Small intestine (tissue), 7 donors: ENCODE measurements at regions not wholly inside any gene's neighbourhood (a gene's known extent, or its start where the extent isn't known, plus 50 kb on each side); places are given as distances from the start of the nearest gene placed in this dataset.

Experiments used
- DNase-seq, 2 donors: peaks; one replicate each; pipeline versions ENCODE4 v3.0.0 to v3.0.0-alpha.2; 2013
- FAIRE-seq: peaks from 2 replicates; lab custom pipeline; 2012; peaks lifted over from hg19 to GRCh38; lab: Jason Lieb, UNC
- H3K27ac ChIP-seq, 3 donors: one replicate each; pipeline ENCODE4 v1.5.1; 2013; ENCODE audit warnings: low read length in 2 of 3, mild to moderate bottlenecking in 2 of 3, control low read depth in 1 of 3, inconsistent platforms in 1 of 3, low read depth in 1 of 3, moderate library complexity in 1 of 3
- H3K27me3 ChIP-seq, 3 donors: one replicate each; pipeline ENCODE4 v1.6.1; 2013; ENCODE audit warnings: low read length in 3 of 3, inconsistent platforms in 1 of 3; ENCODE audit not compliant: control insufficient read depth in 3 of 3, insufficient read depth in 3 of 3
- H3K36me3 ChIP-seq, 3 donors: one replicate each; pipeline ENCODE4 v1.6.1; 2013; ENCODE audit warnings: low read length in 3 of 3, inconsistent platforms in 1 of 3, low read depth in 1 of 3, mild to moderate bottlenecking in 1 of 3, moderate library complexity in 1 of 3; ENCODE audit not compliant: control insufficient read depth in 3 of 3, insufficient read depth in 2 of 3
- H3K4me1 ChIP-seq, 3 donors: one replicate each; pipeline ENCODE4 v1.6.1; 2013; ENCODE audit warnings: low read length in 2 of 3, inconsistent platforms in 1 of 3, low read depth in 1 of 3, mild to moderate bottlenecking in 1 of 3, moderate library complexity in 1 of 3; ENCODE audit not compliant: control insufficient read depth in 3 of 3, insufficient read depth in 2 of 3
- H3K4me3 ChIP-seq, 3 donors: one replicate each; pipeline ENCODE4 v1.5.1; 2013; ENCODE audit warnings: low read length in 3 of 3, control low read depth in 1 of 3, inconsistent platforms in 1 of 3, low read depth in 1 of 3, mild to moderate bottlenecking in 1 of 3, moderate library complexity in 1 of 3
- H3K9me3 ChIP-seq, 2 donors: one replicate each; pipeline ENCODE4 v1.6.1; 2013; ENCODE audit warnings: low read depth in 1 of 2, low read length in 1 of 2; ENCODE audit not compliant: control insufficient read depth in 2 of 2, insufficient read depth in 1 of 2
- WGBS, 3 donors: extraction: QIAGEN DNeasy Blood & Tissue Kit; methylation state at CpG; one replicate each; pipeline ENCODE4 v1.1.7; 2013; 5-methylcytosine and 5-hydroxymethylcytosine counted together
- donor health status: healthy with polysubstance abuse.
- donor health status: control.
- donor health status: control.
- donor health status: Bipolar disorder and iron deficiency.
- donor health status: healthy.

GRCh38 chr6:145318952-145319351 is 416.4 kb downstream of the EPM2A start:
- Histone ChIP-seq H3K27ac (no peak overlapping the region), H3K36me3 (no peaks in the 10 kb centered on the region), H3K4me3 (no peak overlapping the region), H3K9me3 (no peaks in the 10 kb centered on the region), H3K27me3 (no peaks in the 10 kb centered on the region), H3K4me1 (no peaks in the 10 kb centered on the region)
- FAIRE-seq (no peak), DNase-seq (no peak)

DNA sequence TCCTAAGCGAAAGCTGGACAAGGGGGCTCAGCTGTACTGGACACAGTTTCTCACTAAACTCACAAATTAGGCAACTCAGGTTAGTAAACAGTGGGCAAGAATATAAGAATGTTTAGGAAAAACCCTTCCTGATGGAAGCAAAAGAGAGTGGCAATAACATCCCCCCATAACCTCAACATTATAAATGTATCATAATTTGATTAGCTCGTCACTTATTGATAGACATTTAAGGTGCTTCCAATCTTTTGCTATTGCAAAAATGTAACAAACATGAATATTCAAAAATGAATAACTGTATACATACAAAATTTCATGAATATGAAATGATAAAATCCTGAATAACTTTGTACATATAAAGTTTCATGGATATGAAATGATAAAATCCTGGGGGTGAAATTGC is 415.7 kb downstream of the EPM2A start:
- Histone ChIP-seq H3K9me3 (no peaks in the 10 kb centered on the region), H3K4me1 (no peaks in the 10 kb centered on the region), H3K27me3 (no peaks in the 10 kb centered on the region), H3K36me3 (no peaks in the 10 kb centered on the region), H3K27ac (no peak overlapping the region), H3K4me3 (no peak overlapping the region)
- DNase-seq (no peak), FAIRE-seq (no peak)
- 82 to 91% (median 90%) methylated on average over 2 of the region's 2 CpGs for WGBS, 3 donors

- H3K4me1 ChIP-seq, result no peaks in the 10 kb centered on the region
- DNase-seq (no peak), FAIRE-seq (no peak)
- no peak overlapping the region for H3K4me3 ChIP-seq
- H3K9me3 ChIP-seq, result no peaks in the 10 kb centered on the region
- no peaks in the 10 kb centered on the region for H3K27me3 ChIP-seq
- no peaks in the 10 kb centered on the region for H3K36me3 ChIP-seq
- no peak overlapping the region for H3K27ac ChIP-seq
- 71 to 84% (median 73%) methylated on average over 1 of the region's 1 CpG for WGBS, 3 donors
Observed at GRCh38 chr6:145323646-145324045, 411.7 kb downstream of the EPM2A start.

DNA sequence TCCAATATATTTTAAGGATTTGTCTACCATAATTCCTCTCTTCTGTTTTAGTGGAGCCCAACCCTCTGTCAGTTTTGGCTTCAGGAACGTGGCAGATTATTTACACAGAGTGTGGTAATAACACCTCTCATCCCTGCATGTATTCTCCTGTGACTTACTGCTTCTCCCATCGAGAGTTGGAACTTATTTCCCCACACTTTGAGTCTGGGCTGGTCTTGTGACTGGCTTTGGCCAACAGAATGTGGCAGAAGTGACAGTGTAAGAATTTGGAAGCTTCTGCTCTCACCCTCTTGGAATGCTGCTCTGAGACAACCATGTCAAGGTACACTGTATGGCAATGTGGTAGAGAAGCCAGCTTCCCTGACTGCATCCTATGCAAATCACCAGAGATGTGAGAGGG is 407.7 kb downstream of the EPM2A start:
- Histone ChIP-seq H3K4me1 (no peaks in the 10 kb centered on the region), H3K4me3 (no peak overlapping the region), H3K36me3 (no peaks in the 10 kb centered on the region), H3K27ac (no peak overlapping the region), H3K9me3 (no peaks in the 10 kb centered on the region), H3K27me3 (no peaks in the 10 kb centered on the region)
- FAIRE-seq (no peak), DNase-seq (no peak)
- 35 to 56% (median 46%) methylated on average over 2 of the region's 2 CpGs for WGBS, 3 donors

DNA sequence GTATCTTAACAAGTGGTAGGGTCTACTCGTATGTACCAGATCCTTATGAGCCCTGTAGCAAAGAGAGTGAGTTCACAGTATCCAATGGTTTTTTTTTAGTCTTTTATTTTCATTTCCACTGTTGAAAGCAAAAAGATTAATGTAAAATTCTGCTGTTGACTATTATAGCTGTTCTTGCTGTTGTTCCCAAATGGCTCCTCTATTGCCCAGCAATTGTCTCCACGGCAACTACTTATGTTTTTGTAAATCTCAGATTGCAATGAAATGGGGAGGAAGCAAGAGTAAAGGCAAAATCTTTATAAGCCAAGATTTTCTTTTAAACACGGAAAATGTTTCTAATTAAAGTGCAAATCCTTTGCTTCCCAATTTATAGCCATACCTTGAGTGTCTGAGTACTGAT is 406.1 kb downstream of the EPM2A start:
- Histone ChIP-seq H3K27me3 (no peaks in the 10 kb centered on the region), H3K27ac (no peak overlapping the region), H3K4me1 (no peaks in the 10 kb centered on the region), H3K4me3 (no peak overlapping the region), H3K9me3 (no peaks in the 10 kb centered on the region), H3K36me3 (no peaks in the 10 kb centered on the region)
- no peak for DNase-seq
- WGBS, 3 donors, result 67 to 81% (median 75%) methylated on average over 3 of the region's 3 CpGs
- FAIRE-seq, result no peak

DNA sequence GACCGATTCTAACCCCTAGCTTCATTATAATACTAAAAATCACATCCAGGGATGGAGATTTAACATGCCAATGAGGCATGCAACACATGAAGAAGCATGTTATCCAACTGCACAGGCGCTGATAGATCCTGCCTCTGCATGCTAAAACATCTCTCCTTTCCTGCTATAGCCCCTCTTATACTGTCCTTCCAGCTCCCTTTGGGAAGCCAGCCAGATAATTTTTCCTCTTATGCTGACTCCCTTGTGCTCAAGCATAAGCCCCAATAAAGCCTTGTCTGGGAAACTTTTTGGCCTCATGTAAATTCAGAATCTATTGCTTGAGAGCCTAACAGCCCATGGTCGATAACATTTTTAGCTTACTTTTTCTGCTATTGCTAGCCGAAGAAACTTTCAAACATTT is 404.3 kb downstream of the EPM2A start:
- Histone ChIP-seq H3K27ac (no peak overlapping the region), H3K9me3 (no peaks in the 10 kb centered on the region), H3K4me3 (no peak overlapping the region), H3K27me3 (no peaks in the 10 kb centered on the region), H3K36me3 (no peaks in the 10 kb centered on the region), H3K4me1 (no peaks in the 10 kb centered on the region)
- 74 to 82% (median 78%) methylated on average over 4 of the region's 4 CpGs for WGBS, 3 donors
- DNase-seq, result no peak
- no peak for FAIRE-seq

DNA sequence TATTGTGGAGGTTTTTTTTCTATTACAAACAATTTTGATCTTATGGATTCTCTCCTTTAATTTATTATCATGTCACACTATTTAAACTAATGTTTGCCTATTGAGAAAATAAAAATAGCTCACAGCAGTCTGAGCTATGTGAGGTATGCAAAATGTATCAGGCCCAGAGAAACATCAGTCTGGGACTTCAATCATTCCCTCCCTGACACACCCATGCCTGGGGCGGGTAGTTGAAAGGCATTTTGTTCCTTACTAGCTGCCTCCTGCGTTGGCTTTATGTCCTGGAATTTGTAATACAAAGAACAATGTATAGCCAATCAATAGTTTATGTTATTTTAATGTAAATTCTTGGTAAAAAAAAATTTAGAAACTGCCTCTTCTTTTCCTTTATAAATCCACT is 403.3 kb downstream of the EPM2A start:
- H3K4me1 ChIP-seq, result no peaks in the 10 kb centered on the region
- 14 to 51% (median 37%) methylated on average over 2 of the region's 2 CpGs for WGBS, 3 donors
- H3K4me3 ChIP-seq, result no peak overlapping the region
- H3K27me3 ChIP-seq, result no peaks in the 10 kb centered on the region
- no peak overlapping the region for H3K27ac ChIP-seq
- DNase-seq (no peak), FAIRE-seq (no peak)
- H3K36me3 ChIP-seq, result no peaks in the 10 kb centered on the region
- no peaks in the 10 kb centered on the region for H3K9me3 ChIP-seq

DNA sequence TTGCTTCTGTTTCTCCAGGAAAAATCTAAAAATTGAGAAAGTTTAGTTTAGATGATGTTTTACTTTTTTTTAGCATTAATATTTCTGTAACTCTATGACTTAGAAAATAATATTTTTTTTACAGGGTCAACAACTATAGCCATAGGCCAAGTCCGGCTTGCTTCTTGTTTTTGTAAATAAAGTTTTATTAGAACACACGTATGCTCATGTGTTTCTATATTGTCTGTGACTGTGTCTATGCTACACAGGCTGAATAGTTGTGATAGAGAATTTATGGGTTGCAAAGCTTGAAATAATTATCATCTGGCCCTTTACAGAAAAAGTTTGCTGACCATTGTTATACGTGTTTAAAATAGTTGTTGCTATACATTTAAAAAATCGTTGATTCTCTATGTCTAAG is 399.2 kb downstream of the EPM2A start:
- DNase-seq (no peak), FAIRE-seq (no peak)
- H3K4me1 ChIP-seq, result no peaks in the 10 kb centered on the region
- H3K27ac ChIP-seq, result no peak overlapping the region
- no peaks in the 10 kb centered on the region for H3K9me3 ChIP-seq
- no peaks in the 10 kb centered on the region for H3K36me3 ChIP-seq
- no peak overlapping the region for H3K4me3 ChIP-seq
- 91 to 96% (median 92%) methylated on average over 4 of the region's 4 CpGs for WGBS, 3 donors
- H3K27me3 ChIP-seq, result no peaks in the 10 kb centered on the region

DNA sequence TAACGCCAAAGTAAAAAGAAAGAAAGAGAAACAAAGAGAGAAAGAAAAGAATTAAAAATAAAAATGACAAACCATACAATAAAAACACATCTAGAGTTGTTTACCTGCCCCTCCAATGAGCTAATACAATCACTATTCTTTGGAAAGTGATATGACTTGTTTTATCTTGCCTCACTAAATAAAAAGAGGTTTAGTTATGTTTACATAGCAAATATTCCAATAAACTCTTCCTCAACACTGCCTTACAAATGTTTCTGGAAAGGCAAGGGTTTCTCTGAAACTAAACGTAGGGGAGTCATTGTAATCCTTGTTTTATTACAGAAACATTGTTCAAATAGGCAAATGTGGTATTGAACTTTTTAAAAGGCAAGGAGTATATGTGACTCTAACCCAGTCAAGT is 396.2 kb downstream of the EPM2A start:
- FAIRE-seq, result no peak
- H3K4me3 ChIP-seq, result no peak overlapping the region
- H3K9me3 ChIP-seq, result no peaks in the 10 kb centered on the region
- H3K36me3 ChIP-seq, result no peaks in the 10 kb centered on the region
- no peak overlapping the region for H3K27ac ChIP-seq
- no peaks in the 10 kb centered on the region for H3K27me3 ChIP-seq
- 16 to 40% (median 21%) methylated on average over 2 of the region's 2 CpGs for WGBS, 3 donors
- DNase-seq, result no peak
- no peaks in the 10 kb centered on the region for H3K4me1 ChIP-seq
